ENCODE measurements at regions not wholly inside any gene's neighbourhood (a gene's known extent, or its start where the extent isn't known, plus 50 kb on each side); places are given as distances from the start of the nearest gene placed in this dataset.

DNA sequence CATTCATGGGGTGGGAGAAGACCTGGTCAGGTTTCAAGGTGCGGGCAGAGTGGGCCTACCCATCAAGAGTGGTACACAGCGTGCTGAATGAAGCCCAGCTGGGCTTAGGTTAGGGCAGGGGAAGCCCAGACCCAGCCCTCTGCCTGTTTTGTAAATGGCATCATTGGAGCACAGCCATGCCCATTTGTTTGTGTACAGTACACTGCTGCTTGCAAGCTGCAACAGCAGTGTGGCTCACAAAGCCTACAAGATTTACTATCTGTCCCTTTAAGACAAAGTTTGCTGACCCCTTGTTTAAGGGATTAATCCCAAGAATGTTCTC is 230.1 kb upstream of the TNRC6C start (continued):
- TF ChIP-seq, protein P1, sequence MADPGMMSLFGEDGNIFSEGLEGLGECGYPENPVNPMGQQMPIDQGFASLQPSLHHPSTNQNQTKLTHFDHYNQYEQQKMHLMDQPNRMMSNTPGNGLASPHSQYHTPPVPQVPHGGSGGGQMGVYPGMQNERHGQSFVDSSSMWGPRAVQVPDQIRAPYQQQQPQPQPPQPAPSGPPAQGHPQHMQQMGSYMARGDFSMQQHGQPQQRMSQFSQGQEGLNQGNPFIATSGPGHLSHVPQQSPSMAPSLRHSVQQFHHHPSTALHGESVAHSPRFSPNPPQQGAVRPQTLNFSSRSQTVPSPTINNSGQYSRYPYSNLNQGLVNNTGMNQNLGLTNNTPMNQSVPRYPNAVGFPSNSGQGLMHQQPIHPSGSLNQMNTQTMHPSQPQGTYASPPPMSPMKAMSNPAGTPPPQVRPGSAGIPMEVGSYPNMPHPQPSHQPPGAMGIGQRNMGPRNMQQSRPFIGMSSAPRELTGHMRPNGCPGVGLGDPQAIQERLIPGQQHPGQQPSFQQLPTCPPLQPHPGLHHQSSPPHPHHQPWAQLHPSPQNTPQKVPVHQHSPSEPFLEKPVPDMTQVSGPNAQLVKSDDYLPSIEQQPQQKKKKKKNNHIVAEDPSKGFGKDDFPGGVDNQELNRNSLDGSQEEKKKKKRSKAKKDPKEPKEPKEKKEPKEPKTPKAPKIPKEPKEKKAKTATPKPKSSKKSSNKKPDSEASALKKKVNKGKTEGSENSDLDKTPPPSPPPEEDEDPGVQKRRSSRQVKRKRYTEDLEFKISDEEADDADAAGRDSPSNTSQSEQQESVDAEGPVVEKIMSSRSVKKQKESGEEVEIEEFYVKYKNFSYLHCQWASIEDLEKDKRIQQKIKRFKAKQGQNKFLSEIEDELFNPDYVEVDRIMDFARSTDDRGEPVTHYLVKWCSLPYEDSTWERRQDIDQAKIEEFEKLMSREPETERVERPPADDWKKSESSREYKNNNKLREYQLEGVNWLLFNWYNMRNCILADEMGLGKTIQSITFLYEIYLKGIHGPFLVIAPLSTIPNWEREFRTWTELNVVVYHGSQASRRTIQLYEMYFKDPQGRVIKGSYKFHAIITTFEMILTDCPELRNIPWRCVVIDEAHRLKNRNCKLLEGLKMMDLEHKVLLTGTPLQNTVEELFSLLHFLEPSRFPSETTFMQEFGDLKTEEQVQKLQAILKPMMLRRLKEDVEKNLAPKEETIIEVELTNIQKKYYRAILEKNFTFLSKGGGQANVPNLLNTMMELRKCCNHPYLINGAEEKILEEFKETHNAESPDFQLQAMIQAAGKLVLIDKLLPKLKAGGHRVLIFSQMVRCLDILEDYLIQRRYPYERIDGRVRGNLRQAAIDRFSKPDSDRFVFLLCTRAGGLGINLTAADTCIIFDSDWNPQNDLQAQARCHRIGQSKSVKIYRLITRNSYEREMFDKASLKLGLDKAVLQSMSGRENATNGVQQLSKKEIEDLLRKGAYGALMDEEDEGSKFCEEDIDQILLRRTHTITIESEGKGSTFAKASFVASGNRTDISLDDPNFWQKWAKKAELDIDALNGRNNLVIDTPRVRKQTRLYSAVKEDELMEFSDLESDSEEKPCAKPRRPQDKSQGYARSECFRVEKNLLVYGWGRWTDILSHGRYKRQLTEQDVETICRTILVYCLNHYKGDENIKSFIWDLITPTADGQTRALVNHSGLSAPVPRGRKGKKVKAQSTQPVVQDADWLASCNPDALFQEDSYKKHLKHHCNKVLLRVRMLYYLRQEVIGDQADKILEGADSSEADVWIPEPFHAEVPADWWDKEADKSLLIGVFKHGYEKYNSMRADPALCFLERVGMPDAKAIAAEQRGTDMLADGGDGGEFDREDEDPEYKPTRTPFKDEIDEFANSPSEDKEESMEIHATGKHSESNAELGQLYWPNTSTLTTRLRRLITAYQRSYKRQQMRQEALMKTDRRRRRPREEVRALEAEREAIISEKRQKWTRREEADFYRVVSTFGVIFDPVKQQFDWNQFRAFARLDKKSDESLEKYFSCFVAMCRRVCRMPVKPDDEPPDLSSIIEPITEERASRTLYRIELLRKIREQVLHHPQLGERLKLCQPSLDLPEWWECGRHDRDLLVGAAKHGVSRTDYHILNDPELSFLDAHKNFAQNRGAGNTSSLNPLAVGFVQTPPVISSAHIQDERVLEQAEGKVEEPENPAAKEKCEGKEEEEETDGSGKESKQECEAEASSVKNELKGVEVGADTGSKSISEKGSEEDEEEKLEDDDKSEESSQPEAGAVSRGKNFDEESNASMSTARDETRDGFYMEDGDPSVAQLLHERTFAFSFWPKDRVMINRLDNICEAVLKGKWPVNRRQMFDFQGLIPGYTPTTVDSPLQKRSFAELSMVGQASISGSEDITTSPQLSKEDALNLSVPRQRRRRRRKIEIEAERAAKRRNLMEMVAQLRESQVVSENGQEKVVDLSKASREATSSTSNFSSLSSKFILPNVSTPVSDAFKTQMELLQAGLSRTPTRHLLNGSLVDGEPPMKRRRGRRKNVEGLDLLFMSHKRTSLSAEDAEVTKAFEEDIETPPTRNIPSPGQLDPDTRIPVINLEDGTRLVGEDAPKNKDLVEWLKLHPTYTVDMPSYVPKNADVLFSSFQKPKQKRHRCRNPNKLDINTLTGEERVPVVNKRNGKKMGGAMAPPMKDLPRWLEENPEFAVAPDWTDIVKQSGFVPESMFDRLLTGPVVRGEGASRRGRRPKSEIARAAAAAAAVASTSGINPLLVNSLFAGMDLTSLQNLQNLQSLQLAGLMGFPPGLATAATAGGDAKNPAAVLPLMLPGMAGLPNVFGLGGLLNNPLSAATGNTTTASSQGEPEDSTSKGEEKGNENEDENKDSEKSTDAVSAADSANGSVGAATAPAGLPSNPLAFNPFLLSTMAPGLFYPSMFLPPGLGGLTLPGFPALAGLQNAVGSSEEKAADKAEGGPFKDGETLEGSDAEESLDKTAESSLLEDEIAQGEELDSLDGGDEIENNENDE (IDR thresholded peaks at IDR 0.05; ENCODE audit: insufficient replicate concordance, low read length): no peak
- no peak for TF ChIP-seq EP300 (IDR thresholded peaks at IDR 0.05; ENCODE audit: borderline replicate concordance in 1 of 2, low read depth in 2 of 2, low read length in 2 of 2)
